Hematopoietic multipotent progenitor cell treated with erythropoietin and hydrocortisone succinate and interleukin-3 and kit ligand, for 8 days (in vitro differentiated cells): ENCODE measurements at regions not wholly inside any gene's neighbourhood (a gene's known extent, or its start where the extent isn't known, plus 50 kb on each side); places are given as distances from the start of the nearest gene placed in this dataset.
"Not testable (repeated sequence)": the region's sequence is repeated elsewhere in the genome, so short reads cannot be mapped to it uniquely, and the experiment has no call there.

ENCODE experiments used
- DNase-seq: peaks from one replicate; pipeline ENCODE4 v3.0.0-alpha.2; 2015

DNA sequence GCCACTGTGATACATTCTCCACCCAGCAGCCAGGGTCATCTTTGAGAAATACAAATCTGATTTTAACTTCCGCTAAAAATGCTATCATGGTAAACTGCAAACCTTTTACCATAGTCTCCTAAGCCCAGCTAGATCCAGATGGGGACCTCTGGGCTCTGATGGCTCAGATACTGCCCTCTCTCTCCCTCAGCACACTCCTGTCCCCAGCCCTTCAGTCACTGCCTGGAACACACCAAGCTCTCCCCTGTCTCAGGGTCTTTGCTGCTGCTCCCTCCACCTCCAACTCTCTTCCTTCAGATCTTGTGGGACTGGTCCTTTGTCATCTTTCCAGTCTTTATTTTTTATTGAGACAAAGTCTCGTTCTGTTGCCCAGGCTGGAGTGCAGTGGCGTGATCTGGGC lies 65.1 kb downstream of the SPRY4 start:
- DNase-seq: no peak

GRCh38 chr5:142255831-142256230 lies 69.0 kb downstream of the SPRY4 start:
- DNase-seq: no peak

DNA sequence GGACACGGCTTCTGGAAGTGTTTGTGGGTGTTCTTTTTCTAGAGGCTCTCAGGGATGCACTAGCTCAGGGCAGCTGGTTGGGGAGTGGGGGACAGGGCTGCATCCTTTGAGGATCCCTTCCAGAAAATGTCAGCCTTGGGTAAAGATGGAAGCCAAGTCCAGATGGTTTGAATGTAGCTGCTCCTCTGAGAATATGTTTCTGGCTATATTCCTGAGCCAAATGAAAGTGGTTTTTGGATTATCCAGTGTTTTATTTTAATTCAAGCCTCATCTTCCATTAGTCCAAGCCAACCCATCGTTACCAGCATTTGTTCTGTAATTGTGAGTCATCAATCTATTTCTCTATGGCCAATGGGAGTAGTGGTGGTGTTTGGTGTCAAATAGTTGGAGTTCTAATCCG lies 70.4 kb downstream of the SPRY4 start:
- DNase-seq: no peak

DNA sequence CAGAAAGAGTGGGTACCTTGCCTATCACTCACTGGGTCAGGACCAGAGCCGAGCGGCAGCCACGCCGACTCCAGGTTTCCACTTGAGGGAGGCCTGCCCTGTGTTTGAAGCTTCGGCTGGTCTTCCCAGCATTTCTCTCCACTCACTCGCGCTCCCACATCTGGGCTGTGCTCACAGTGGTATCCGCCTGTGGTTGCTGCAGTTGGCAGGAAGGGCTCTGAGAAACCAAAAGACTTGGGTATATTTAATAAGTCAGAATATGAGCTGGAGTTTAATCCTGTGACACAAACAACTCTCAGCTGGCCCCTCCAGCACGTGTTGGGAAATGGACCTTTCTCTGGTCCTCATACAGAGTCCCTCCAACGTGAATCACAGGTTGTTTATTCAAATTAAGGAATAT lies 70.9 kb downstream of the SPRY4 start:
- no peak for DNase-seq

DNA sequence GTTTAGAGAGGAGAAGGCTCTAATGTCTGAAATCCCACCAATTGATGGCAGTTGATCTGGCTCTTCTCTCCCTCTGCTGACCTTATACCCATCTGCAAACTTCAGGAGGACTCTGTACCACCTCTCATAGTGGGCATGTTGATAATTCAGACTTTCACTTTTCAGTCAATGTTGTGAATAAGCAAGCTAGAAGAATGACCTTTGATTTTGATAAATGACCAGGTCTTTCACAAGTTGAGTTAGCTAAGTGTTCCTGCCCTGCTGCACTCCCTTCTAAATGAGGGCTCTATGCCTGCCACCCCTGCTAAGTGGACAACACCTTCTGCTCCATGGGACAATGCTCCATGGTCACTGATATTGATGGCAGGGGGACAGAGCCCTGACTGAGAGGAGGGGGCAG lies 74.7 kb downstream of the SPRY4 start:
- DNase-seq: no peak

GRCh38 chr5:142248853-142249462 lies 75.9 kb downstream of the SPRY4 start:
- DNase-seq: no peak

- DNase-seq: no peak
These were observed 78.6 kb downstream of the SPRY4 start for GRCh38 chr5:142246258-142246657.

DNA sequence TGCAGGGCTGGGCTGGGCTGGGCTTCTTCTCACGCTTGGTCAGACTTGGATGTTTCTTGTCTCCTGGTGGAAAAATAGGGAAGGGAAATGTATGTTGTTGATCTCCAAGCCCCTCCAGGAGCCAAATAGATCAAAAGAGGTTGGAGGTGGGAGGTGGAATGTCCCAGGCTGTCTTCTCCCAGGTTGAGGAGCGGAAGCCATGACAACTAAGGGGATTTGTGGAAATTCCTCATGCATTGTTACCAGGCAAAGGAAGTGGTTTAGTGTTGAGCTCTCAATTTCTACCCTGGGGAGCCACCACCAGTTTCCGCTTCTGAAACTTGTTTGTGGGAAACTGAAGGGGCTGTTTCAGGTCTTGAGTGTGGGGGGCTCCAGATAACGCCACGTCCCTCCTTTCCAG lies 79.0 kb downstream of the SPRY4 start:
- DNase-seq: no peak

DNA sequence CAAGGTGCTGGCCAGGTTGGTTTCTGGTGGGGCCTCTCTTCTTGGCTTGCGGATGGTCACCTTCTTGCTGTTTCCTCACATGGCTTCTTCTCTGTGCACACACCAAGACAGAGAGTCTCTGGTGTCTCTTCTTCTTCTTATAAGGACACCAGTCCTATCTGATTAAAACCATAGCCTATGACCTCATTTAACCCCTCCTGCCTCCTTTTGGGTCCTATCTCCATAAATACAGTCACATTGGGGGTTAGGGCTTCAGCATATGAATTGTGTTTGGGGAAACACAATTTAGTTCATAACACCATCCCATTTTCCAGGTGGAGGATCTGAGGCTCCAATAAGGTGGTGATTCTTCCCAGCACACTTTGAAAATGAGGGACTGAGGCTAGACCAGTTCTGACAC lies 80.4 kb downstream of the SPRY4 start:
- DNase-seq: no peak

- DNase-seq: no peak
These were observed 82.5 kb downstream of the SPRY4 start for GRCh38 chr5:142242272-142242671.

DNA sequence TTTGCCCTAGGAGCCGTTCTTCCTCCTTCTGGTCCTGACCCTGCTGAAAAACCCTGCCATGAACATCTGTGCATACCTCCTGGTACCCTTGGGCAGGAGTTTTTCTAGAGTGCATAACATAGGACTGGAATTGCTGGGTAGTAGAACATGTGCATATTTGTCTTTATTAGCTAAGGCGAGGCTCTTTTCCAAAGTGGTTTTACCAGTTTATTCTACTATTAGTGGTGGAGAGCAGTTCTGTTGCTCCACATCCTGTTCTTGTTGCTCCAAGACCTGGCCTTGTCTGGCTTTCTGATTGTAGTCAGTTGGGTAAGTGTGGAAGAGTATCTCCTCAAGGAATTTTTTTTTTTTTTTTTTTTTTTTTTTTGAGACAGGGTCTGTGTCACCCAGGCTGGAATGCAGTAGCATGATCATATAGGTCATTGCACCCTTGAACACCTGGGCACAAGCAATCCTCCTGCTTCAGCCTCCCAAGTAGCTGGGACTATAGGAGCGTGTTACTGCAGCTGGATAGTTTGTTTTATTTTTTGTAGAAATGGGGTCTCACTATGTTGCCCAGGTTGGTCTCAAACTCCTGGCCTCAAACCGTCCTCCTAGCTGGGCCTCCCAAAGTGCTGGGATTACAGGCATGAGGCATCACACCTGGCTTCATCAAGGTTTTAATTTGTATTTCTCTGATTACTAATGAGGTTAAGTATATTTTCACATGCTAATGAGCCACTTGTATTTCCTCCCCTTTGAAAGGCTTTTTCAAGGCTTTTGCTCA lies 85.2 kb downstream of the SPRY4 start:
- DNase-seq: no peak

DNA sequence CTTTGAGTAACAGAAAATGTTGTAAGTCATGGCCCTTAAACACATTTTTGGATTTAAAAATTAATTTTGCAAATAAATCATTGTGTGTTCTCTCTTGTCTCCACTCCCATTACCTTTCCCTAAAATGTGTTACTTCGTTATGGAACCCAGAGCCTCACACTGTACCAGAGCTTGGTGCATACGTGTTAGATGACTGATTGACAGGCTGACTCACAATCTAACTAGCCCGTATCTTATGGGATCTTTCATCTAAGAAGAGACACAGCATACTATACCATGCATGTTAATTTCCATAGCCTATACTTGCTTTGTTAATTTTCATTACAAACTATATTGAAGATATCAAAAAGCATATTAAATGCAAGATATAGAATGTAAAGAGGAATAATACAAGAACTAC lies 87.1 kb downstream of the SPRY4 start:
- DNase-seq: no peak

DNA sequence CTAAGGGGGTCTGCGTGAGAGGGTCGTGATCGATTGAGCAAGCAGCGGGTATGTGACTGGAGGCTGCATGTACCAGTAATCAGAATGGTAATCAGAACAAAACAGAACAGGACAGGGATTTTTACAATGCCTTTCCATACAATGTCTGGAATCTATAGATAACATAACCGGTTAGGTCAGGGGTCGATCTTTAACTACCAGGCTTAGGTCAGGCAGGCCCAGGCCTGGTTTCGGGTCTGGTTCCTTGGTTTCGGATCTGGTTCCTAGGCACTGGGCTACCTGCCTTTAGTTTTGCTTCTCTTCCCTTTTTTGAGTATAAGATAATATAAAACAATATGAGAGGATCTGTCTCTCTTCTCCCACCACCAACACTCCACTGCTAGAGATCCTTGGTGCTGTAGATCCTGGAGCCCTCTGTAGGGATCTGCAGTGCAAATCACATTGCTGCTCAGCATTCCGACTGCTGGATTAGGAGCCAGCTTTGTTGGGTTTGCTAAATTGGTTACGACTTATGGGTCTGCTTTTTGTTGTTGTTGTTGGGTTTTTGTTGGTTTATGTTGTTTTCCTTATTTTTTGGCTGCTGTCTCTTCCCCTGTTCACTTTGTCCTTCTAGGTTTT lies 88.0 kb downstream of the SPRY4 start:
- DNase-seq: not testable (repeated sequence)

DNA sequence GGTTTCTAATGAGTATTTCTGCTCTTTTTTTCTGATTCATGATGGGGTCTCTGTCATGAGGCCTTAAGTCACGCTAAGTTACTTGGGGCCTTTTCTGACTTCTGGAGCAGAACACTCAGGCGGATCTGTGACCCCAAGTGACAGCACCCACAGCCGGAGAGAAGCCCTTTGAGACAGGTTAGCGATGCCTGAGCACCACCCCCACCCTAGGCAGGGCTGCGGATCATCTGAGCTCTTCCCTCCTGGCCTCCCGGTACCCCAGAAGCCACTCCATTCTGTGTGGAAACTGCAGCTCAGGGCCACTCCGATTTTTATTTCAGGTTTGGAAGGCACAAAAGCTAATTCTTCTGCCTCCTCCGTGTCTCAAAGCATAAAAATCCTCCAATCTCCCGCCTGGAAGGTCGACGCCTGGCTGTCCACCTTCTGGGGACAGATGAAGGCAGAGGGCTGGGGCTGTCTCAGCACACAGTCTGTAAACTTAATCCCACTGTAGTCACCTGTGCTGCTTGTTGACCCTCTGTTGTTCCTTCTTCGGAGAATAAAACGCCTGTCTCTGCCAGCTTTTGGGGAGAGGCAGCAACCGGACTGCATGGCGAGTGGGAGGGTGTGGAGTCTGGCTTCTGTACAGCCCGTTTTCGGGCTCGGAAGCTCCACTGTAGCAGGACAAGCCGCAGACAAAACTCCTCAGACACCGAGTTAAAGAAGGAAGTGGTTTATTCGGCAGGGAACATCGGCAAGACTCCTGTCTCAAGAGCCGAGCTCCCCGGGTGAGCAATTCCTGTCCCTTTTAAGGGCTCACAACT lies 88.8 kb downstream of the SPRY4 start:
- no peak for DNase-seq

DNA sequence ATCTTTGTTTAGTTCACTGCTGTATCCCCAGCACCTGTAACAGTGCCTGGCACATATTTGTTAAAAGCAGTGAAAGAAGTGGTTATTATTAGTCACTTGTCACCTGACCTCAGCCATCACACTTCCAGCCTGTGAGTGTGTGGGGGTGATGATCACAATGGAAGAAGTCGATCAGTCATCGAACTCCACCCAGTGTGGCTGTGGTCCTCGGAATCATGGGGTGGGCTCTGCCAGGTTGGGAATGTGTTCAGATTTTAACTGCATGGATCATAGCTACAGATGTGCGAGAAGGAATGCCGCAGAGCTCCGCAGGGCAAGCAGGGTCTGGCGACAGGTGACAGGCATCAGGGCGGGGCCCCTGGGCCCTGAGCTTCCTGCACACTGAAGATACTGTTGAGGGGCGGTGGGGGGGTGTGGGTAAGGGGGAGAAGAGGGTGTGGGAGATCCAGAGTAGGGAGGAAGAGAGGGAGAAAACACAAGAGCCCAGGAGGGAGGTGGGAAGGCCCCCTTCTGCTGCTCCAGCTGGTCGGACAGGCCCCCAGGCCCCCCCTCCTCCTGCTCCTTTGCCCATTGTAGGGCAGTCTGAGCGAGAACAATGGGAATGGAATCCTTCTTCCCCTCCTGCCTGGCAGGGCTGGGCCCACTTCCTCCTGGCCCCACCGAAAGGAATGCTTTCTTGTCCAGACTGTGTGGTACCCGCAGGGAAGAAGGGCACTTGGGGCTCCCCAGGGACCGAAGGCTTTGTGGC lies 89.6 kb downstream of the SPRY4 start:
- no peak for DNase-seq

GRCh38 chr5:142233083-142234032 lies 91.5 kb downstream of the SPRY4 start:
- DNase-seq: no peak

- DNase-seq: not testable (repeated sequence)
These were observed 93.9 kb downstream of the SPRY4 start for GRCh38 chr5:142230949-142231348.

DNA sequence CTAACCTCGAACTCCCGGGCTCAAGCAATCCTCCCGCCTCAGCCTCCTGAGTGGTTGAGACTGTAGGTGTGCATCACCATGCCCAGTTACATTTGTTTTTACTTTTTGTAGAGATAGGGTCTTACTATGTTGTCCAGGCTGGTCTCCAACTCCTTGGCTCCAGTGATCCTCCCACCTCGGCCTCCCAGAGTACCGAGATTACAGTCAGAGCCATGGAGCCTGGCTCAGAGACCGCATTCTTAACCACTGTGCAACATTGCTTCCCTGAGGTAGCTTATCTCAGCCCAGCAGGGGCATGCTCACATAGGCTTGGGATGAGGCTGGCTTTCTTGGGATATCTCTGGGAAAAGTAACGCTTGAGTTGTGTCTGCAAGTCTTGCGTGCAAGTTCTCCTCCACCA lies 99.7 kb downstream of the SPRY4 start:
- DNase-seq: no peak

DNA sequence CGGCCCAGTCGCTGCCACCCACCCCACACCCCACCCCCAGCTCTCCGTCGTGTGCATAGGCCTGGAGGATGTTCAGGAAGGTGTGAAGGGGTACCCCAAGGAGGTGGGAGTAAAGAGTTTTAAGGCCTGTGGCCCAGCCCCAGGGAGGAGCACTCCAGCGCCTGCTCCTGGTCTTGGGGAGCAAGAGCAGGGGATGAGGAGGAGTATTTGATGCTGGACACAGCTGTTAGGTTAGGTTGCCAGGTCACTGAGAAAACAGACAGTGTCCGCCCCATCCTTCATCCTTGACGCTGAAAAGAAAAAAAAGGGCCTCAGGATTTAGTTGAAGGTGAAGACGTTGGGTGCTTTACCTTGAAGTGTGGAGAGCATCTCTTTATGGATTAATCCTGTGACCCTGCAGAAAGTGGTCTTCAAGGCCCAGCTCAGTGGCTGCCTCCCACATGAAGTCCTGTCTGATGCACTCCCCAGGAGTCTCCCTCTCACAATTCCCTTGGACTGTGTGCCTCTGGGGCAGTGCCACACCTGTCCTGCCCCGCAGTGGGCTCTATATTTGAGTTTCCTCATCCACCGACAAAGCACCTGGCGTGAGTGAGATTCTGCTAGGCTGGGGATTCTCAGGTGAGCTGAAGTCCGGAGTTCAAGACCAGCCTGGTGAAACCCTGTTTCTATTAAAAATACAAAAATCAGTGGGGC lies 101.8 kb downstream of the SPRY4 start:
- no peak for DNase-seq

- DNase-seq: no peak
These were observed 102.5 kb downstream of the SPRY4 start for GRCh38 chr5:142222225-142222865.
